H9 (cell line): ENCODE measurements at regions not wholly inside any gene's neighbourhood (a gene's known extent, or its start where the extent isn't known, plus 50 kb on each side); places are given as distances from the start of the nearest gene placed in this dataset.

ENCODE experiments used
- DNase-seq: peaks from one replicate; pipeline ENCODE4 v3.0.0-alpha.2; 2017
- H2AFZ ChIP-seq: one replicate; pipeline ENCODE4 v1.6.1; 2013; ENCODE audit warnings: mild to moderate bottlenecking, low read length, control low read depth, moderate library complexity
- H2AK5ac ChIP-seq: 2 replicates; pipeline ENCODE4 v1.6.1; 2013; ENCODE audit warnings: low read length, control low read depth, mixed read lengths; ENCODE audit not compliant: insufficient read length
- H2BK120ac ChIP-seq: one replicate; pipeline ENCODE4 v1.6.1; 2013; ENCODE audit warnings: low read depth, mild to moderate bottlenecking, low read length, control low read depth, inconsistent platforms; ENCODE audit not compliant: poor library complexity, severe bottlenecking
- H2BK12ac ChIP-seq: 2 replicates; pipeline ENCODE4 v1.6.1; 2013; ENCODE audit warnings: low read length, control low read depth, mixed read lengths, low read depth; ENCODE audit not compliant: insufficient read length
- H2BK15ac ChIP-seq: 2 replicates; pipeline ENCODE4 v1.6.1; 2013; ENCODE audit warnings: low read depth, low read length, control low read depth
- H2BK20ac ChIP-seq: one replicate; pipeline ENCODE4 v1.6.1; 2013; ENCODE audit warnings: low read depth, mild to moderate bottlenecking, low read length, control low read depth, inconsistent platforms; ENCODE audit not compliant: poor library complexity, severe bottlenecking
- H2BK5ac ChIP-seq: 2 replicates; pipeline ENCODE4 v1.6.1; 2013; ENCODE audit warnings: low read length, control low read depth, mixed read lengths; ENCODE audit not compliant: insufficient read length
- H3K14ac ChIP-seq: 2 replicates; pipeline ENCODE4 v1.6.1; 2013; ENCODE audit warnings: low read length, control low read depth; ENCODE audit not compliant: insufficient read depth
- H3K18ac ChIP-seq: 2 replicates; pipeline ENCODE4 v1.6.1; 2013; ENCODE audit warnings: low read depth, mild to moderate bottlenecking, mixed read lengths, low read length, control low read depth; ENCODE audit not compliant: insufficient read length
- H3K23ac ChIP-seq: 2 replicates; pipeline ENCODE4 v1.6.1; 2013; ENCODE audit warnings: low read length, control low read depth, mixed read lengths, low read depth; ENCODE audit not compliant: insufficient read length
- H3K23me2 ChIP-seq: 2 replicates; pipeline ENCODE4 v1.6.1; 2013; ENCODE audit warnings: low read depth, mild to moderate bottlenecking, mixed read lengths, low read length, control low read depth; ENCODE audit not compliant: insufficient read length, poor library complexity, severe bottlenecking
- H3K27ac ChIP-seq: 2 replicates; pipeline ENCODE4 v1.5.1; 2013; ENCODE audit warnings: low read length, control low read depth, mixed read lengths, low read depth; ENCODE audit not compliant: insufficient read length
- H3K27me3 ChIP-seq: 2 replicates; pipeline ENCODE4 v1.6.1; 2013; ENCODE audit warnings: low read length, control low read depth, inconsistent platforms; ENCODE audit not compliant: insufficient read depth
- H3K4ac ChIP-seq: 2 replicates; pipeline ENCODE4 v1.6.1; 2013; ENCODE audit warnings: low read depth, mild to moderate bottlenecking, control low read depth, inconsistent platforms, low read length, moderate library complexity
- H3K4me1 ChIP-seq: 2 replicates; pipeline ENCODE4 v1.6.1; 2013; ENCODE audit warnings: low read length, control low read depth, inconsistent platforms; ENCODE audit not compliant: insufficient read depth
- H3K4me2 ChIP-seq: 2 replicates; pipeline ENCODE4 v1.6.1; 2013; ENCODE audit warnings: low read length, control low read depth, mixed read lengths; ENCODE audit not compliant: insufficient read length, insufficient read depth
- H3K56ac ChIP-seq: 2 replicates; pipeline ENCODE4 v1.6.1; 2013; ENCODE audit warnings: low read depth, mild to moderate bottlenecking, mixed read lengths, low read length, control low read depth; ENCODE audit not compliant: insufficient read length
- H3K79me1 ChIP-seq: 2 replicates; pipeline ENCODE4 v1.6.1; 2013; ENCODE audit warnings: low read depth, mild to moderate bottlenecking, moderate library complexity, low read length, control low read depth, inconsistent platforms; ENCODE audit not compliant: insufficient read depth, poor library complexity, severe bottlenecking
- H3K79me2 ChIP-seq: 2 replicates; pipeline ENCODE4 v1.6.1; 2013; ENCODE audit warnings: low read length, control low read depth, inconsistent platforms; ENCODE audit not compliant: insufficient read depth
- H3K9ac ChIP-seq: 2 replicates; pipeline ENCODE4 v1.6.1; 2013; ENCODE audit warnings: low read length, control low read depth, mixed read lengths; ENCODE audit not compliant: insufficient read length; ENCODE audit errors: extremely low read depth
- H3K9me3 ChIP-seq: one replicate; pipeline ENCODE4 v1.6.1; 2013; ENCODE audit warnings: low read depth, low read length, inconsistent platforms; ENCODE audit not compliant: control insufficient read depth
- H3T11ph ChIP-seq: one replicate; pipeline ENCODE4 v1.6.1; 2013; ENCODE audit warnings: mild to moderate bottlenecking, low read length, control low read depth, inconsistent platforms
- H4K20me1 ChIP-seq: one replicate; pipeline ENCODE4 v1.6.1; 2013; ENCODE audit not compliant: control insufficient read depth, insufficient read length, insufficient read depth
- H4K5ac ChIP-seq: 2 replicates; pipeline ENCODE4 v1.6.1; 2013; ENCODE audit warnings: low read depth, mild to moderate bottlenecking, mixed read lengths, low read length, control low read depth; ENCODE audit not compliant: insufficient read length
- H4K8ac ChIP-seq: replicated peaks from 2 replicates; pipeline ENCODE4 v1.6.1; 2013; ENCODE audit warnings: low read length, control low read depth, mixed read lengths, low read depth; ENCODE audit not compliant: insufficient read length
- H4K91ac ChIP-seq: 2 replicates; pipeline ENCODE4 v1.6.1; 2013; ENCODE audit warnings: low read depth, mild to moderate bottlenecking, moderate library complexity, mixed read lengths, low read length, control low read depth; ENCODE audit not compliant: insufficient read length
- H3K27ac Mint-ChIP-seq, 3 experiments: 2 replicates in 2 of 3; 3 replicates in 1 of 3; pipeline ENCODE4 v1.8.0; 2020 to 2021; ENCODE audit warnings: mixed read lengths in 3 of 3, mild to moderate bottlenecking in 1 of 3, moderate library complexity in 1 of 3
- H3K27me3 Mint-ChIP-seq: 2 replicates; pipeline ENCODE4 v1.8.0; 2021; ENCODE audit warnings: low read depth, mild to moderate bottlenecking, moderate library complexity, mixed read lengths
- H3K36me3 Mint-ChIP-seq, 3 experiments: 2 replicates in 2 of 3; 3 replicates in 1 of 3; pipeline ENCODE4 v1.8.0; 2020 to 2021; ENCODE audit warnings: low read depth in 3 of 3, mixed read lengths in 3 of 3; ENCODE audit not compliant: insufficient read depth in 1 of 3
- H3K4me1 Mint-ChIP-seq, 2 experiments: 2 replicates each; pipeline ENCODE4 v1.8.0; 2020; ENCODE audit warnings: mixed read lengths in 2 of 2
- H3K4me3 Mint-ChIP-seq, 2 experiments: 2 replicates in 1 of 2; 3 replicates in 1 of 2; pipeline ENCODE4 v1.8.0; 2020 to 2021; ENCODE audit warnings: mild to moderate bottlenecking in 2 of 2, mixed read lengths in 2 of 2, moderate library complexity in 1 of 2
- H3K9me3 Mint-ChIP-seq, 2 experiments: 2 replicates in 1 of 2; 3 replicates in 1 of 2; pipeline ENCODE4 v1.8.0; 2020; ENCODE audit warnings: mild to moderate bottlenecking in 2 of 2, mixed read lengths in 2 of 2, moderate library complexity in 1 of 2
- WGBS: extraction: QIAGEN DNeasy Blood & Tissue Kit; methylation state at CpG from one replicate; pipeline ENCODE4 v1.1.7; 2013; ENCODE audit warnings: missing lambda C conversion rate, low lambda C conversion rate, mixed read lengths; ENCODE audit not compliant: insufficient read length; ENCODE audit errors: extremely low coverage; 5-methylcytosine and 5-hydroxymethylcytosine counted together
- TF ChIP-seq, protein P1 (sequence below): fragments of 200-600 bp; sonication (generic); conservative IDR thresholded peaks from 3 replicates; pipeline ENCODE4 v1.8.0; 2021; ENCODE audit warnings: antibody characterized with exemption, mild to moderate bottlenecking

DNA sequence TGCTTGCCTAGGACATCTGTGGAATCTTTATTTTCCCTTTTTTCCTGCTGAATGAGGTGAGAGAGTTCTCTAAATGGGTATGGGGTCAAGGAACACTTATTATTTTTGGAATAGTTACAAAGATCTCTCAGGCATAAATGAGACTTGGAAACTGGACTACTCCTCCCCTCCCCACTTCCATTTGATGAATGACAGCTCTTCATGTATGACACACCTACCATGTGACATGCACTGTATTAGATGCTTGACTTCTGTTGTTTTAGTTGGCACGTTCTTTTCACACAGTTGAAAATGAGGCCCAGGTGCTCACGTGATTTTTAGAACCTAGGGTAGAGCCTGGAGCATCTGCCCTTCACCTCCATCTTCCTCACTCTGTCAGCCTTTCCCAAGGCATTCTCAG lies 62.4 kb downstream of the VCPKMT start:
- no CpG with 5 or more reads among the region's 2 CpGs for WGBS
- H3K27me3 Mint-ChIP-seq: no peaks in the 10 kb centered on the region; the same call in 1 of the 2 replicates
- H3K4me1 ChIP-seq: no peaks in the 10 kb centered on the region
- no peak overlapping the region for H3K14ac ChIP-seq
- H3K4me3 Mint-ChIP-seq: no peak overlapping the region
- no peak overlapping the region for H2BK120ac ChIP-seq
- no peak overlapping the region for H2AK5ac ChIP-seq
- no peak overlapping the region for H2BK12ac ChIP-seq
- no peaks in the 10 kb centered on the region for H3K23me2 ChIP-seq
- no peaks in the 10 kb centered on the region for H4K20me1 ChIP-seq
- no peaks in the 10 kb centered on the region for H3K9me3 Mint-ChIP-seq
- no peak overlapping the region for H3K27ac Mint-ChIP-seq
- no peaks in the 10 kb centered on the region for H3K36me3 Mint-ChIP-seq
- H3K18ac ChIP-seq: no peak overlapping the region
- no peak overlapping the region for H3K4me2 ChIP-seq
- H3K23ac ChIP-seq: no peak overlapping the region
- H3T11ph ChIP-seq: no peak overlapping the region
- no peak overlapping the region for H2AFZ ChIP-seq
- no peak overlapping the region for H4K5ac ChIP-seq
- H2BK15ac ChIP-seq: no peak overlapping the region
- H3K9me3 ChIP-seq: no peaks in the 10 kb centered on the region
- H3K27ac ChIP-seq: no peak overlapping the region
- H3K56ac ChIP-seq: no peak overlapping the region
- H4K91ac ChIP-seq: no peak overlapping the region
- TF ChIP-seq, protein P1, sequence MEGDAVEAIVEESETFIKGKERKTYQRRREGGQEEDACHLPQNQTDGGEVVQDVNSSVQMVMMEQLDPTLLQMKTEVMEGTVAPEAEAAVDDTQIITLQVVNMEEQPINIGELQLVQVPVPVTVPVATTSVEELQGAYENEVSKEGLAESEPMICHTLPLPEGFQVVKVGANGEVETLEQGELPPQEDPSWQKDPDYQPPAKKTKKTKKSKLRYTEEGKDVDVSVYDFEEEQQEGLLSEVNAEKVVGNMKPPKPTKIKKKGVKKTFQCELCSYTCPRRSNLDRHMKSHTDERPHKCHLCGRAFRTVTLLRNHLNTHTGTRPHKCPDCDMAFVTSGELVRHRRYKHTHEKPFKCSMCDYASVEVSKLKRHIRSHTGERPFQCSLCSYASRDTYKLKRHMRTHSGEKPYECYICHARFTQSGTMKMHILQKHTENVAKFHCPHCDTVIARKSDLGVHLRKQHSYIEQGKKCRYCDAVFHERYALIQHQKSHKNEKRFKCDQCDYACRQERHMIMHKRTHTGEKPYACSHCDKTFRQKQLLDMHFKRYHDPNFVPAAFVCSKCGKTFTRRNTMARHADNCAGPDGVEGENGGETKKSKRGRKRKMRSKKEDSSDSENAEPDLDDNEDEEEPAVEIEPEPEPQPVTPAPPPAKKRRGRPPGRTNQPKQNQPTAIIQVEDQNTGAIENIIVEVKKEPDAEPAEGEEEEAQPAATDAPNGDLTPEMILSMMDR: no peak
- no peak overlapping the region for H3K9ac ChIP-seq
- no peaks in the 10 kb centered on the region for H3K79me1 ChIP-seq
- peaks cover 4 to 10% of the 10 kb centered on the region in 2 experiments; a peak in 1 of 4 replicates for H3K4me1 Mint-ChIP-seq
- no peak overlapping the region for H2BK20ac ChIP-seq
- H3K4ac ChIP-seq: no peak overlapping the region
- no peak overlapping the region for H2BK5ac ChIP-seq
- H3K27me3 ChIP-seq: no peaks in the 10 kb centered on the region
- no peak overlapping the region for H4K8ac ChIP-seq
- no peak for DNase-seq
- no peaks in the 10 kb centered on the region for H3K79me2 ChIP-seq
